Pancreas (tissue), 10 donors: ENCODE measurements at regions not wholly inside any gene's neighbourhood (a gene's known extent, or its start where the extent isn't known, plus 50 kb on each side); places are given as distances from the start of the nearest gene placed in this dataset.
A peak's percentile ranks its signal among the peaks of the same experiment; 100 is the strongest.

Experiments
- ATAC-seq, 4 donors: fragments of 200-7000 bp; cut with Tn5 transposase; one replicate each; pipeline versions ENCODE4 v1.8.0 to v1.9.1; 2020; ENCODE audit warnings: mild to moderate bottlenecking in 4 of 4, moderate library complexity in 4 of 4
- DNase-seq, 6 donors: peaks; one replicate each; pipeline ENCODE4 v3.0.0-alpha.2; 2020
- FAIRE-seq: peaks from 2 replicates; lab custom pipeline; 2012; peaks lifted over from hg19 to GRCh38; lab: Jason Lieb, UNC
- H3K27ac ChIP-seq, 4 donors: fragments of 200-600 bp; sonication (generic); 1 replicate in 3 of 4; 2 replicates in 1 of 4; pipeline versions ENCODE4 v1.5.0 to v1.8.0; 2020
- H3K27me3 ChIP-seq, 4 donors: fragments of 200-600 bp; one replicate each; pipeline ENCODE4 v1.8.0; 2021
- H3K36me3 ChIP-seq, 3 donors: fragments of 200-600 bp; sonication (generic) in 1 of 3; one replicate each; pipeline versions ENCODE4 v1.5.0 to v1.8.0; 2020 to 2021
- H3K4me1 ChIP-seq, 3 donors: fragments of 200-600 bp; one replicate each; pipeline ENCODE4 v1.8.0; 2021
- H3K4me3 ChIP-seq, 4 donors: fragments of 200-600 bp; sonication (generic) in 2 of 4; one replicate each; pipeline versions ENCODE4 v1.5.0 to v1.8.0; 2020 to 2021
- H3K9me3 ChIP-seq, 4 donors: fragments of 200-600 bp; one replicate each; pipeline ENCODE4 v1.8.0; 2021
- CTCF ChIP-seq, 4 donors: fragments of 200-600 bp; sonication (generic) in 3 of 4; IDR thresholded peaks; one replicate each; pipeline versions ENCODE4 v1.5.0 to v1.8.0; 2021; ENCODE audit warnings: antibody characterized with exemption in 4 of 4
- WGBS, 2 donors: extraction: QIAGEN DNeasy Blood & Tissue Kit; methylation state at CpG; one replicate each; pipeline ENCODE4 v1.1.7; 2013; 5-methylcytosine and 5-hydroxymethylcytosine counted together
- intact Hi-C, 3 donors: fragments of 100-400 bp; cut with DNase I; formaldehyde crosslinking; loops; one replicate each; pipeline versions ENCODE4 v1.11.1 to v1.14.2; 2022
- donor health status: healthy with polysubstance abuse.
- donor health status: DM: no; HTN: no; CAD: no; lungs with moderate emphysema.
- donor health status: DM: no; HTN: no; CAD: no.
- donor health status: control.
- donor health status: control.
- donor health status: Bipolar disorder and iron deficiency.
- donor health status: DM: yes; HTN: yes; CAD: no.
- donor health status: DM: no; HTN: no; CAD: no.
- donor health status: DM: no; HTN: no; CAD: no.
- donor health status: DM: yes; HTN: yes; CAD: no.

DNA sequence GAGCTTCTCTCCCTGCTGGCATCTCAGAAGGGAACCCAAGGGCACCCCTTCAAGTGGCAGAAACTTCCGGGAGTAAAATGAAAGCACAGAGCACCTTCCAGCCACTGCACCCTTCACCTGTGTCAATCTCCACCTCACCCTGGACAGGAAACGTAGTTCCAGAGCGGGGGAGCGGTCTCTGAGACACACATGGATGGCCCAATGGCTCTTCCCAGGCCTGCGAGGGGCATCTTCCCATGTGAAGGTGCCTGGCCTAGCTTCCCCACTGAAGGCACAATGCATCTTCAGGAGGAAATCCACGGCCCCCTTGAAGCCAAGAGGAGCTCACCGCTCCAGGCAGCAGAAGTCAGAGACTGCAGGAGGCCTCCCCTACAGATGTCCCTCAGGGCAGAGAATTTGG is 234.2 kb downstream of the BRD1 start:
- Histone ChIP-seq H3K27ac (no peak overlapping the region), H3K27me3 (no peaks in the 10 kb centered on the region), H3K9me3 (no peaks in the 10 kb centered on the region), H3K4me3 (no peak overlapping the region), H3K36me3 (no peaks in the 10 kb centered on the region), H3K4me1 (no peaks in the 10 kb centered on the region)
- 62 to 70% methylated on average over 7 of the region's 7 CpGs for WGBS, 2 donors
- DNase-seq (no peak), ATAC-seq (no peak), FAIRE-seq (no peak)
- no peak for TF ChIP-seq CTCF (IDR thresholded peaks at IDR 0.05)
- intact Hi-C loops, result no loop called here

GRCh38 chr22:49592780-49593501 is 234.7 kb downstream of the BRD1 start:
- TF ChIP-seq CTCF (IDR thresholded peaks at IDR 0.05), result no peak
- H3K9me3 ChIP-seq, result no peaks in the 10 kb centered on the region
- 51 to 67% methylated on average over 12 of the region's 12 CpGs for WGBS, 2 donors
- no peak for ATAC-seq
- no peak overlapping the region for H3K4me3 ChIP-seq
- FAIRE-seq, result no peak
- no peak overlapping the region for H3K27ac ChIP-seq
- DNase-seq, result no peak
- H3K27me3 ChIP-seq, result no peaks in the 10 kb centered on the region
- no peaks in the 10 kb centered on the region for H3K36me3 ChIP-seq
- intact Hi-C loops, result no loop called here
- no peaks in the 10 kb centered on the region for H3K4me1 ChIP-seq

DNA sequence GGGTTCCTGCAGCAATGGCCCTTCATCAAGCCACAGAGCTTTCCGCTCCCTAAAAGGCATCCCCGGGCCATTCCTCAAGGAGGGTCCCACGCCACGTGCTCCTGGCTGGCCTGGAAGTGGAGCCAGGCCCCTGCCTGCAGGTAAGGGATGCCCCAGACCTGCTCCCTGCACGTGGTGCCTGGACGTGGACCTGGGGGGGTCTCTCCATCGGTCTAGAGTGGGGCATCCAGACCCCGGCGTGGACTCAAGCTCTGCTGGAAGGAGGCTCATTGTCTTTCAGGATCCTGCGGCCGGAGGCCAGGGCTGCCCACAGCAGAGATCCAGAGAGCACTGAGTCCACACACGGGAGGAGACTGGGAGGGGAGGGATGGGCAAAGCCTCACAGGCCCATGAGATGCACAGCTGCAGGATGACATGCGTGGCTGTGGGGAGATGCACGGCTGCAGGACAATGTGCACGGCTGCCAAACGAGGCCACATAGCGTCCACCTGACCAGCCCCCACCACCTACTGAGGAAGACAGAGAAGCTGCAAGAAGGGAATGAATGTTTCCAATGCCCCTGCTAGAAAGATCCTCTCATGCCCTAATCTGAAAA is 236.7 kb downstream of the BRD1 start:
- 53 to 60% methylated on average over 17 of the region's 17 CpGs for WGBS, 2 donors
- no peaks in the 10 kb centered on the region for H3K4me1 ChIP-seq
- no peaks in the 10 kb centered on the region for H3K9me3 ChIP-seq
- H3K4me3 ChIP-seq, result no peak overlapping the region
- no peak for FAIRE-seq
- intact Hi-C loops, result no loop called here
- no peak for ATAC-seq
- peak in 1 of 6 donors; percentile 36 for DNase-seq
- no peak for TF ChIP-seq CTCF (IDR thresholded peaks at IDR 0.05)
- no peaks in the 10 kb centered on the region for H3K27me3 ChIP-seq
- no peaks in the 10 kb centered on the region for H3K36me3 ChIP-seq
- no peak overlapping the region for H3K27ac ChIP-seq

DNA sequence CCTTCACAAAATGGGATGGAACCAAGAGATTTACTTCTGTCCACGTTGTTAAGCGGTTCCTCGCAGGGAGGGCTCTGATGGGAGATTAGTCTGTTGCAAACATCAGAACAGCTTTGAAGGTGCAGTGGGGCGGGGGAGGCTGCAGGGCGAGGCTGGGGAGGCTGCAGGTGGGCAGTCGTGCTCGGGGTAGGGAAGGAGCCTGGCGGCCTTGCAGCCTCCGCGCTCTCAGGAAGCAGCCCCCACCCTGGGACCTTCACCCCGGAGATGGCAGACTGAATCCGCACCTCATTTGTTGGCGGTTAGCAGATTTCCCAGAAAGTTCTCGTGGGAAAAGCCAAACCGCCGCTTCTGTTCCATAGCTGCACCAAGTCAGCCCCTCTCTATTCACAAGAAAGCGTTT is 237.3 kb downstream of the BRD1 start:
- DNase-seq, result no peak
- FAIRE-seq, result no peak
- TF ChIP-seq CTCF (IDR thresholded peaks at IDR 0.05), result no peak
- intact Hi-C loops, result no loop called here
- no peaks in the 10 kb centered on the region for H3K9me3 ChIP-seq
- no peak for ATAC-seq
- no peak overlapping the region for H3K27ac ChIP-seq
- no peak overlapping the region for H3K4me3 ChIP-seq
- no peaks in the 10 kb centered on the region for H3K27me3 ChIP-seq
- H3K36me3 ChIP-seq, result no peaks in the 10 kb centered on the region
- no peaks in the 10 kb centered on the region for H3K4me1 ChIP-seq
- 59 to 65% methylated on average over 17 of the region's 17 CpGs for WGBS, 2 donors

DNA sequence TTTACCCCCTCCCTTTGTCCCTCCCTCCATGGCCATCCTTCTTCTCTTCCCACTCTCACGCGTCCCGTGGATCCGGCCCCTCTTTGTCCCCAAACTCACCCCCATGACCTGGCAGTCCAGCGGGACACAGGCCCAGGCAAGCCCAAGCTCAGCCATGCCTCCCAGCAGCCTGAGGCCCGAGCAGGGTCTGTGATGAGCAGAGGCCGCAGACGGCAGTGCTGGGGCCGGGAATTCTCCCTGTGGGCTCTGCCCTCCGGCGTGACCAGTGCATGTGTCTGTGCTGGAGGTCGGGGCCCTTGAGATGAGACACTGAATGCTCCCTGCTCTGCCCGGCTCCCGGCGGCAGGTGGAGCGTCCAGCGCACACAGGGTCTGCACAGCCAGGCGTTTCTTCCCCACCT is 237.9 kb downstream of the BRD1 start:
- TF ChIP-seq CTCF (IDR thresholded peaks at IDR 0.05), result no peak
- FAIRE-seq, result no peak
- ATAC-seq, result no peak
- Histone ChIP-seq H3K4me1 (no peaks in the 10 kb centered on the region), H3K27ac (no peak overlapping the region), H3K36me3 (no peaks in the 10 kb centered on the region), H3K4me3 (no peak overlapping the region), H3K27me3 (no peaks in the 10 kb centered on the region), H3K9me3 (no peaks in the 10 kb centered on the region)
- WGBS, 2 donors, result 65 to 80% methylated on average over 18 of the region's 18 CpGs
- DNase-seq, result peak in 1 of 6 donors; percentile 45
- intact Hi-C loops, result no loop called here
